Thyroid gland (tissue), 4 donors: ENCODE measurements at regions not wholly inside any gene's neighbourhood (a gene's known extent, or its start where the extent isn't known, plus 50 kb on each side); places are given as distances from the start of the nearest gene placed in this dataset.

Experiments used
- POLR2A ChIP-seq, 2 donors: fragments of 450-650 bp; IDR thresholded peaks; one replicate each; pipeline ENCODE4 v1.6.1; 2017; ENCODE audit warnings: antibody characterized with exemption in 2 of 2, mild to moderate bottlenecking in 2 of 2, moderate library complexity in 1 of 2
- TF ChIP-seq, protein P1 (sequence below), 6 experiments: fragments of 200-600 bp in 3 of 6; fragments of 450-650 bp in 3 of 6; sonication (generic) in 3 of 6; IDR thresholded peaks; one replicate each; pipeline ENCODE4 v1.5.1; 2016 to 2019; ENCODE audit warnings: antibody characterized with exemption in 6 of 6, mild to moderate bottlenecking in 2 of 6, inconsistent platforms in 1 of 6, moderate library complexity in 1 of 6

GRCh38 chr2:53129851-53130250 lies 637.8 kb upstream of the CHAC2 start:
- TF ChIP-seq, protein P1, sequence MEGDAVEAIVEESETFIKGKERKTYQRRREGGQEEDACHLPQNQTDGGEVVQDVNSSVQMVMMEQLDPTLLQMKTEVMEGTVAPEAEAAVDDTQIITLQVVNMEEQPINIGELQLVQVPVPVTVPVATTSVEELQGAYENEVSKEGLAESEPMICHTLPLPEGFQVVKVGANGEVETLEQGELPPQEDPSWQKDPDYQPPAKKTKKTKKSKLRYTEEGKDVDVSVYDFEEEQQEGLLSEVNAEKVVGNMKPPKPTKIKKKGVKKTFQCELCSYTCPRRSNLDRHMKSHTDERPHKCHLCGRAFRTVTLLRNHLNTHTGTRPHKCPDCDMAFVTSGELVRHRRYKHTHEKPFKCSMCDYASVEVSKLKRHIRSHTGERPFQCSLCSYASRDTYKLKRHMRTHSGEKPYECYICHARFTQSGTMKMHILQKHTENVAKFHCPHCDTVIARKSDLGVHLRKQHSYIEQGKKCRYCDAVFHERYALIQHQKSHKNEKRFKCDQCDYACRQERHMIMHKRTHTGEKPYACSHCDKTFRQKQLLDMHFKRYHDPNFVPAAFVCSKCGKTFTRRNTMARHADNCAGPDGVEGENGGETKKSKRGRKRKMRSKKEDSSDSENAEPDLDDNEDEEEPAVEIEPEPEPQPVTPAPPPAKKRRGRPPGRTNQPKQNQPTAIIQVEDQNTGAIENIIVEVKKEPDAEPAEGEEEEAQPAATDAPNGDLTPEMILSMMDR (IDR thresholded peaks at IDR 0.05), result no peak
- no peak for TF ChIP-seq POLR2A (IDR thresholded peaks at IDR 0.05)
